SK-MEL-5 (cell line): ENCODE measurements at regions not wholly inside any gene's neighbourhood (a gene's known extent, or its start where the extent isn't known, plus 50 kb on each side); places are given as distances from the start of the nearest gene placed in this dataset.
"Not testable (repeated sequence)": the region's sequence is repeated elsewhere in the genome, so short reads cannot be mapped to it uniquely, and the experiment has no call there.

ENCODE experiments used
- DNase-seq: peaks from one replicate; pipeline ENCODE4 v3.0.0-alpha.2; 2016; ENCODE audit warnings: low read depth, low spot score
- in situ Hi-C: cut with HindIII; loops from 2 replicates; pipeline ENCODE4 v1.10.0; 2016; ENCODE audit warnings: low sequenced_read_pairs, high pct_unique_total_duplicates, low pct_unique_long_range_greater_than_20kb

DNA sequence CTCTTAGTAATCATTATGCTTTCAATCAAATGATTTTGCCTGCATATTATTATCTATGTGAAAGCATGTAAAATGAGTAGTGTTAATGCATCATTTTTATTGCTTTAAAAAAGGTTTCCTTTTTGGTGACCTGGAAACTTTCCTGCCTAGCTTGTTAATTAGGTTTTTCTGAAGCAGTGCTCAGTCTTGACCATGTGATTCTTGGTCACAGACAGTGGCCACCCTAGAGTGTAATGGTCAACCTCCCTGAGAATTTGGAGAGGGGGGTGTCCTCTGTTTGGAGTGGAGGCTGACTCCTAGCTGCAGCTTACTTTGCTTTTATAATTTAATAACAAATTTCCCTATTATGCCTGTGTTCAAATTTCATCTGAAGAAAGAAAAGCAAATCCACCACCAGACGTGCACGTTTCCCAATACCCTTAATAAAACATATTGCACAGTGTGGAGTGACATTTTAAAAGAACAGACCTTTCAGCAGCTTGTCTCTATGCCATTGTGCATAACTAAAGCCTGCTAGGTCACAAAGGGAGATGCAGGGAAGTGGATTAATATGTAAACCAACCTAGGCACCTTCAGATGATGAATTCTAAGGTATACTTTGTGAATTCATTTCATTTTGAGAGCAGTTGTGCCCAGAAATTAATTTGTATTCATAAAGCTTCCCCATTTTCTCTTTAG is 130.6 kb downstream of the RPRM start:
- in situ Hi-C loops = no loop called here

DNA sequence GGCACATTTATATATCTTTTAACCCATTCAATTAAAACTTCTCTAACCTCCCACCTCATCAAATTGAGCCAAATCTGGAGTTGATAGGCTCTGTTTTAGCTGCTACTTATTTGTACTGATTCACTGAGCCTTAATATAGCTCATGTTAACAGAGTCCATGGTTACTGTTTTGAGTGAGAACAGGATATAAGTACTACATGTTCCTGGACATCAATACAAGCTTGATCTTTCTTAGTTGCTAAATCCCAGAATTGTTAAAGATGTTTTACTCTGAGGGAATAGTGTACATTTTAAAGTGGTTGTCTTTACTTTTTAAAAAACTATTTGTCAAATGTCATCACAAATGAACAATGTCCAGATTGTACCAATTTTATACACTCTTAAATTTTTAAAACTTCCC is 157.7 kb downstream of the RPRM start:
- in situ Hi-C loops = no loop called here
- DNase-seq = no peak

More for the DNA sequence above, 130.6 kb downstream of the RPRM start:
- DNase-seq = no peak

DNA sequence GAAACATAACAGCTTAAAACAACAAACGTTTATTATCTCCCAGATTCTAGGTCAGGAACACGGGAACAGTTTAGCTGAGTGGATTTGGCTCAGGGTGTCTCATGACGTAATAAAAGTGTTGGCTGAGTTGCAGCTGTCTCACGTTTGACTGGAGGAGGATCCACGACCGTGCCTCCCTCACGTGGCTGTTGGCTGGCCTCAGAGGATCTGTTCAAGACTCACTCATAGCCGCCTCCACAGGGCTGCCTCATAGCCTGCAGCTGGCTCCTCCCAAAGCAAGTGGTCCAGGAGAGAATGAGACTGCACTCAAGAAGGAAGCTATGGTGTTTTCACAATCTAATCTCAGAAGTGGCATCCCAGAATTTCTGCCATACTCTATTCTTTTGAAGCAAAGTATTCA is 167.1 kb downstream of the RPRM start:
- in situ Hi-C loops = no loop called here
- no peak for DNase-seq

DNA sequence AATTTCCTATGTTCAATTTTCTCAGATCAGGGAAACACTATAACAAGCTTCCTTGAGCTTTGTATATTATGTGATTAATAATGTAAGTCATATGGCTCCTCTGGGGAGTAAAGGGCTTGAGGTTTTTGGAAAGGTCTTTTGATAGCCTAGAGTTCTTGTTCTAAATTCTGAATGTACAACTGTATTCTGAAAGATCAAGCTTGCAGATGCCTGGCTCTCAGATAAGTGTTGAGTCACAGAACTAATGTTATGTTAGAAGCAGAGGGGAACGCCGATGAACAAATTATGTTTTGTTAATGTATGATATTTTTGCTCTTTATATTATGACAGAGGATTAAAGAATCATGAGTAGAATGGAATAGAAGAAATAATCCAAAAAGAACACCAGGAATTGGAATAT is 170.1 kb downstream of the RPRM start:
- in situ Hi-C loops = no loop called here
- DNase-seq = peak; percentile 11

DNA sequence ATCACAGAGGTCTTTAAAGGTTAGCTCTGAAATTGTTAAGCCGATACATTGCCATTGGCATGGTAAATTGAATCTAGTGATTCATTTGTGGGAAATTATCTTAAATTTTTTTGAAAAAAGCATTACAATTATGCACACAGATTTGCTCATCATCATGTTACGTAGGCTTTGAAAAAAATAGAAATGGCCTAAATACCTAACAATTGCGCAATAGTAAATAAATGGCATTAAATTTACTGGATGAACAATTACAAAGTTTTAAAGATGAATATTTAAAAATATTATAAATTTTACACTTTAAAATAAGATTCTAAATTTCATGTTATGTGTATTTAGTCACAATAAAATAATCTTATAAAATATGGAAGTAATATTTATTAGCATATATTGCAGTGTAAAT is 171.3 kb downstream of the RPRM start:
- in situ Hi-C loops = no loop called here
- no peak for DNase-seq

DNA sequence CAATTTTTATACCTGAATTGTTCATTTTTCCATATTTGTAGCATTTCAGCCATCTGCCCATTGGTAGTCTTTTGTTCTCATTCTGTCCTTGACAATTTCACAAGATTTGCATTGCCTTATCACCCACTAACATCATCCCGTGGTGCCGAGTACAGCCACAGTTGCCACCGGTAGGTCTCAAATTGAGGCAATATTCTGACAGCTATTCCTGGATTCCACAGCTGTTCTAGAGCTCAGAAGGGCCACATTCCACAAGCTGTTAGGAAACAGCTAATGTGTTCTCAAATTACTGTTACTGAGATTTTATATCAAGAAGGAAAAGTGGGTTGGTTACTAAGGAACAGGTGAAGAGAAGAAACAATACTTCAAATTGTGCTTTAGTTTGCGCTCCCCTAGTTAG is 178.8 kb downstream of the RPRM start:
- DNase-seq = no peak
- in situ Hi-C loops = no loop called here

DNA sequence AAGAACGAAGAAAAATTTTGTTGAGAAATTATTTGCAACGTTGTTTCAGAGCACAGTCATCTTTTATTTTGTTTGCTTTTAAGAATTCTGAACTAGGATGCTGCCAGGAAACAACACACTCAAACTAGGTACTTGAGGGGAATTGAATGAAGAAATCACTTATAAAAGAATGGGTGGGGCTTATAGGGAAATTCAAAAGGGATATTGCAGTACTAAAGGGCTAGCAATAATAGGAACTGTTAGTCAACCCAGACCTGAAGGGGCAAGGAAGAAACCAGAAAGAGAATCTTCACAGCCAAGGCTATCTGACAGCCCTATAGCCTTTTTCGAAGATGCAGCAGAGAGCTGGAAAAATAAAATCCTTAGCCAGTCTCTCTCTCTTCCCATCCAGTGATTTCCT is 179.3 kb downstream of the RPRM start:
- no peak for DNase-seq
- in situ Hi-C loops = no loop called here

DNA sequence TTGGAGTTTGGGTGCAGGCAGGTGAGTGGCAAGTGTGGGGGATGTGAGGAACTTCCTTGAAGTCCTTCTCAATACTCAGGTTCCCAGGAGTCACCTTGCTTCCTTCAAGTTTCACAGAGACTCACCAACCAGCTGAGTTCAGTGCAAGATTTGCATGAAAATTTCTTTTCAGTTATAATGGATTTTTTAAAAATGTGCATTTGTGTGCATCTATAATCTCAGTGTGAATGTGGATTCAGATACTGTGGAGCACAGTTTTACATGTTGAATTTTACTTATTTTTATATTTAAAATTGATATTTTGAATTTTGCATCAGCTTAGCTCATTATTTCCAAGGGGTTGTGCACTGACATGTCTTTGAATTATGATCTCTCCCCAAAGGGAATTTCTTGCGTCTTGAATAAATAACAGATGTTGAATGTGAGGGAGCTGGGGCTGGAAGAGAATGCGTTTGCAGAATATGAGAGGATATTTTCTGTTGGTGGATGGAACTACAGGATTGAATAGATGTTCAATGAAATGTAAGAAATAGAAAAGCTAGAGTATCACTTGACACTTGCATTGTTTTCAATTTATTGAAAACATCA is 184.3 kb downstream of the RPRM start:
- in situ Hi-C loops = no loop called here
- no peak for DNase-seq

DNA sequence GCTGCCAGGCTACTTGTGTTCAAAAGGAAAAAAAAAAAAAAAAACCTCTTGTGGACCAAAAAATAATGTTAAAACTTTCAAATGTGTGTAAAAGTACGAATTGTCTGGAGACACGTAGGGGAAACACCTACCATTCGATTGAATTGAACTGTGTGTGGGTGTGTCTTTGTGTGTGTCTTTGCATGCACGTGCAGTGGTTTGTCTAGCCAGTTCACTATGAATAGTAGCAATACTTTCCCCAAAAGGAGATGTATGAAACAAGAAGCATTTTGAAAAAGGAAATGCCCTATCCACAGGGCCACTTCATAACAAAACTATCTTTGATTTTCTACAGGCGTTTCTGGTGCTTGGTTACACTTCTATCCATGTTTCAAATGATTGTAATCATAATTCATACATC is 186.8 kb downstream of the RPRM start:
- DNase-seq = no peak
- in situ Hi-C loops = no loop called here

DNA sequence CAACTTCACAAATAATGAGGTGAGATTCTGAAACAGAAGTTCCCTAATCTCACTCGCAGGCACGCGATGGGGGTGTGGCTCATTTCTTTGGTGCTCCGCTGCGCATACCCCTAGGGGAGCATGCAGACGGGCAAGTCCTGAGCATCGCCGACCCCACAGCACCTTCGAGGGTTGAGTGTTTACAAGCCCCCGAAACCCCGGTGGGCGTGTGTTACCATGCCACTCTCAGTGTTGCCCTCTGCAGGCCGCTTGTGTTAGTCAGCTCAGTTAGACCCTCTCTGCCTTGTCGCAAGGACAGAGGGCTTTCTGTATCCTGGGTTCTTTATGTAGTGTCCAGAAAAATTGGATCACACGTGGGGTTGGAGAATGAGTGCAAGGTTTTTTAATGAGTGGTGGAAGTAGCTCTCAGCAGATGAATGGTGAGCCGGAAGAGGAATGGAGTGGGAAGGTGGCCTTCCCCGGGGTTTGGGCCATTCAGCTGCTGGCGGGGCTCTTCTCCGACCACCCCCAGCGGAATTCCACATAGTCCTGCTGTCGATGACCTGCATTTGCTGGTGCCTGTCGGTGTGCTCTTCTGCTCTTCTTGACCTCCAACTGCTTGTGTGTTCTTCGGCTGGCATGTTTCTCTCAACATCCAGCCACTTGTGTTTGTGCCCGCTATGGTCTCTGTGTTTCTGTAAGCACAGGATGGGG is 191.3 kb downstream of the RPRM start:
- DNase-seq = peak; percentile 39

DNA sequence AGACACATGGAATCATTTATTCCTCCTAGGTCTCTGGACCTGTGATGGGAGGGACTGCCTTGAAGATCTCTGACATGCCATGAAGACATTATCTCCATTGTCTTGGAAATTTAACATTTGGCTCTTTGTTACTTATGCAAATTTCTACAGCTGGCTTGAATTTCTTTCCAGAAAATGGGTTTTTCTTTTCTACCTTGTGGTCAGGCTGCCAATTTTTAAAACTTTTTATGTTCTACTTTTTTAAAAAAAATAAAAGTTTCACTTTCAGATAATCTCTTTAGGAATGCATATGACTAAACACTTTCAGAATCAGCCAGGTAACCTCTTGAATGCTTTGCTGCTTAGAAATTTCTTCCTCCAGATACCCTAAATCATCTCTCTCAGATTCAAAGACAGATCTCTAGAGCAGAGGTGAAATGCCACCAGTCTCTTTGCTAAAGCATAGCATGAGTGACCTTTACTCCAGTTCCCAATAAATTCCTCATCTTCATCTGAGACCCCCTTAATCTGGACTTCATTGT is 209.6 kb downstream of the RPRM start:
- in situ Hi-C loops = no loop called here

More for the DNA sequence above, 191.3 kb downstream of the RPRM start:
- in situ Hi-C loops = no loop called here

DNA sequence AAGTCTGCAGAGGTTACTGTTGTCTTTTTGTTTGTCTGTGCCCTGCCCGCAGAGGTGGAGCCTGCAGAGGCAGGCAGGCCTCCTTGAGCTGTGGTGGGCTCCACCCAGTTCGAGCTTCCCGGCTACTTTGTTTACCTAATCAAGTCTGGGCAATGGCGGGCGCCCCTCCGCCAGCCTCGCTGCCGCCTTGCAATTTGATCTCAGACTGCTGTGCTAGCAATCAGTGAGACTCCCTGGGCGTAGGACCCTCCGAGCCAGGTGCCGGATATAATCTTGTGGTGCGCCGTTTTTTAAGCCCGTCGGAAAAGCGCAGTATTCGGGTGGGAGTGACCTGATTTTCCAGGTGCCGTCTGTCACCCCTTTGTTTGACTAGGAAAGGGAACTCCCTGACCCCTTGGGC is 221.7 kb downstream of the RPRM start:
- in situ Hi-C loops, DNase-seq: not testable (repeated sequence)

More for the DNA sequence above, 209.6 kb downstream of the RPRM start:
- no peak for DNase-seq

DNA sequence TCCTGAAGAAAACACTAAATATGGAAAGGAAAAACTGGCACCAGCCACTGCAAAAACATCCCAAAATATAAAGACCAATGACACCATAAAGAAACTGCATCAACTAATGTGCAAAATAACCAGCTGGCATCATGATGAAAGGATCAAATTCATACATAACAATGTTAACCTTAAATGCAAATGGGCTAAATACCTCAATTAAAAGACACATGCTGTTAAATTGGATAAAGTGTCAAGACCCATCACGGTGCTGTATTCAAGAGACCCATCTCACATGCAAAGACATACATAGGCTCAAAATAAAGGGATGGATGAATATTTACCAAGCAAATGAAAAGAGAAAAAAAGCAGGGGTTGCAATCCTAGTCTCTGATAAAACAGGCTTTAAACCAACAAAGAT is 231.9 kb downstream of the RPRM start:
- in situ Hi-C loops, DNase-seq: not testable (repeated sequence)

DNA sequence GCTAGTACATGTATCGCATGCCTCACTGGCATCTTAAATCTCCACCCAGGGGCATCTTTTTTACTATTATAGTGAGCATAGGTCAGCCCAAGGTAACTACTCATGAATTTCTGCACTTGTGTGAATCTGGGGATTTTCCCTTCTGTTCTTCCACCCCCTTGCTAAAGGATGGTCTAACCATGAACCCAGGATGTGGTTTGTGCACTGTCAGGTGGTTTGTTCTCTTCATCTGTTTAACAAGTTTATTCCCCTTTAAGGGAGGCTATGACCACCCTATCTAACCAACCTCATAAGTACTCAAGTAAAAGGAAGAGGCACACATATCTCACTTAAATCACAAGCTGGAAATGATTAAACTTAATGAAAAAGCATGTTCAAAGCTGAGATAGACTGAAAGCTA is 243.0 kb downstream of the RPRM start:
- in situ Hi-C loops = no loop called here
- no peak for DNase-seq

DNA sequence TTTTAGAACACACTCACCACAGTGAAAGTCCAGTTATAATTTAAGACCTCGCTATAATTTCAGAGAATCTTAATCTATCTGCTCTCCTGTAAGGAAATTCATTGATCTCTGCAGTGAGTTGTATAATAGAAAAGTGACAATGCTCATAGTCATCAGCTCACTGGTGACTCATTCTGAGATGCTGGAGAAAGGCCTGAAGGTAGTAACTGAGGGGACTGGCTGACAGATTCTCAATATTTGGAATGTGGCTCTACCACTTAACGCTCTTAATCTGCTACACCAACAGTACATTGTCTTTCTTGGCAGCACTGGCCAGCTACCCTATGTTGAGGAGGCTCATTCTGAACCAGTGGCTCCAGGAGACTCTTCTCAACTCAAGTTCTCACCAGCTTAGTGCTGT is 246.1 kb downstream of the RPRM start:
- in situ Hi-C loops = no loop called here
- no peak for DNase-seq

DNA sequence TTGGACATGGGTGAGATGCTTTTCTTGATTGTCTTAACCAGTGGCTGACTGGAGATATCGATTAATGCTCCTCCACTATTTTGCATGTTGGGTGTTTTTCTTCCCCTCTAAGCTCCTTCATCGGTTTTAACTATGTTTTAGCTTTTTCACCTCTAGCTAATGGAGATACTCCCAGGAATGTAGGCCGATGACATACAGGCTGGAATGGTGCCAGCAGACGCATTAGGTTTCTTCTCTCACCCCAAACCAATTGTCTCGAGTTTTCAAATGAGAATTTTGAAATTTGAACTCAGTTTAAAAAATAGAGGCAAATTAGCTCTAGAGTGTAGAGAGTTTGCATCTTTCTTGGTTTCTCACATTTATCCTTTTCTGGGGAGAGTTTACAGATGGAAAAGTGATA is 247.6 kb downstream of the RPRM start:
- in situ Hi-C loops = no loop called here
- DNase-seq = no peak

DNA sequence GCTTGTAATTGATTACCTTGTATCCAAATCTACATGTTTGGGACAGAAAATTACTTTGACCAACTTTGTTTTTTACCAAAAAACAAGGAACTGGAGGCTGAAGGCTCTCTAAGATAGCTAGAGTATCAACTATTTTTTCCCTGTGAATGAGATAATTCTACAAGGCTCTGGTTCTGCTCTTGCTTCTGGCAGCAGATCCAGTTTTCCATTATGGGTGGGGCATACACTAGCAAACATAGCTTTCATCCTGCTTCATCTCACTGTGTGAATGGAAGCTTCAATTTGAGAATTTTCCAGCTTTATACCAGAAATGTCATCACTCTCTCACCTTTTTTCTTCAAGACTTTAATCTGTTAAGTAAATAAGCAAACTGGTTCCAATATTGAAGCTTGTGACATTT is 249.7 kb downstream of the RPRM start:
- no peak for DNase-seq
- in situ Hi-C loops = no loop called here

DNA sequence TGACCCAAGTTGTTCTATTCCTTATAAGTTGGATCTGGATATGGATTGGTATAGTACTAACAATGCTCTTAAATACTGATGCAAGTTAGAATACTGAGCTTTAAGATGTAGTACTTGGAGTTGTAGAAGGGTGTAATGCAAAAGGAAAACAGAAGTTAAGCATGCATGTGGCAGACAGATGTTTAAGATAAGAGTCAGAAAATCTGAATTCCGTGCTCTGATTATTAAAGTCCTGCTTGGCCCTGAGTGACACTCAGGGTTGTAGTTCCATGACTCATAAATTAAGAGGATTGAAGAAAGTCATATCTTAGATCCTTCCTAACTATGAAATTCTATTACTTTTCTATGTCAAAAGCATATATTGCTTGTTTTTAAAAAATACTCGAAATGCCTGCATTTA is 250.6 kb downstream of the RPRM start:
- no peak for DNase-seq
- in situ Hi-C loops = no loop called here
